ENCODE measurements at regions not wholly inside any gene's neighbourhood (a gene's known extent, or its start where the extent isn't known, plus 50 kb on each side); places are given as distances from the start of the nearest gene placed in this dataset.

DNA sequence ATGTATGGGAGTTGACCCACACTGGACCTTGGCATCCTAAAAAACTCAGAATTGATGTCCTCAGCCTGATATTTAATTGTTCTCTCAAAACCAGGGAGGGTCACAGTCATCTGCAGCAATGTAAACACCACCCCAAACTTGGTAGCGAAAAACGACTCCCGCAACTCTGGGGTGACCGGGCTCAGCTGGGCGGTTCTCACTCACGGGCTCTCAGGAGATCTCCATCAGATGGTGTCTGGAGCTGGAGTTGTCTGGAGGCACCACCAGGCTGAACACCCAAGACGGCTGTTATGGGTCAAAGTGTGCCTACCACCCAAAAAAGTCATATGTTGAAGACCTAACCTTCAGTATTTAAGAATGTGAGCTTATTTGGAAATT is 50.9 kb upstream of the NXT1 start:
- 84% methylated on average over 7 of the region's 7 CpGs for WGBS (ENCODE audit: insufficient coverage, low coverage, low lambda C conversion rate, missing lambda C conversion rate)
- H3K9me3 ChIP-seq = no peaks in the 10 kb centered on the region
- no peaks in the 10 kb centered on the region for H3K36me3 ChIP-seq
- no peak overlapping the region for H3K27ac ChIP-seq
- no peak for TF ChIP-seq POLR2A (IDR thresholded peaks at IDR 0.05)
- TF ChIP-seq, protein P1, sequence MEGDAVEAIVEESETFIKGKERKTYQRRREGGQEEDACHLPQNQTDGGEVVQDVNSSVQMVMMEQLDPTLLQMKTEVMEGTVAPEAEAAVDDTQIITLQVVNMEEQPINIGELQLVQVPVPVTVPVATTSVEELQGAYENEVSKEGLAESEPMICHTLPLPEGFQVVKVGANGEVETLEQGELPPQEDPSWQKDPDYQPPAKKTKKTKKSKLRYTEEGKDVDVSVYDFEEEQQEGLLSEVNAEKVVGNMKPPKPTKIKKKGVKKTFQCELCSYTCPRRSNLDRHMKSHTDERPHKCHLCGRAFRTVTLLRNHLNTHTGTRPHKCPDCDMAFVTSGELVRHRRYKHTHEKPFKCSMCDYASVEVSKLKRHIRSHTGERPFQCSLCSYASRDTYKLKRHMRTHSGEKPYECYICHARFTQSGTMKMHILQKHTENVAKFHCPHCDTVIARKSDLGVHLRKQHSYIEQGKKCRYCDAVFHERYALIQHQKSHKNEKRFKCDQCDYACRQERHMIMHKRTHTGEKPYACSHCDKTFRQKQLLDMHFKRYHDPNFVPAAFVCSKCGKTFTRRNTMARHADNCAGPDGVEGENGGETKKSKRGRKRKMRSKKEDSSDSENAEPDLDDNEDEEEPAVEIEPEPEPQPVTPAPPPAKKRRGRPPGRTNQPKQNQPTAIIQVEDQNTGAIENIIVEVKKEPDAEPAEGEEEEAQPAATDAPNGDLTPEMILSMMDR (IDR thresholded peaks at IDR 0.05) = no peak
- no peak overlapping the region for H3K4me3 ChIP-seq
- DNase-seq (no peak), ATAC-seq (no peak)
- intact Hi-C loops (cut with DNase I) = no loop called here
- no peaks in the 10 kb centered on the region for H3K27me3 ChIP-seq
- H3K4me1 ChIP-seq = no peaks in the 10 kb centered on the region

- intact Hi-C loops (cut with DNase I) = no loop called here
- Histone ChIP-seq H3K9me3 (no peaks in the 10 kb centered on the region), H3K4me1 (no peaks in the 10 kb centered on the region), H3K4me3 (no peak overlapping the region), H3K27ac (no peak overlapping the region), H3K27me3 (no peaks in the 10 kb centered on the region), H3K36me3 (no peaks in the 10 kb centered on the region)
- WGBS (ENCODE audit: insufficient coverage, low coverage, low lambda C conversion rate, missing lambda C conversion rate) = 69% methylated on average over 4 of the region's 6 CpGs
- no peak for TF ChIP-seq POLR2A (IDR thresholded peaks at IDR 0.05)
- TF ChIP-seq, protein P1 (IDR thresholded peaks at IDR 0.05) = no peak
- ATAC-seq (no peak), DNase-seq (no peak)
Measured at GRCh38 chr20:23298926-23299672, 51.5 kb upstream of the NXT1 start.

- H3K27me3 ChIP-seq = no peaks in the 10 kb centered on the region
- intact Hi-C loops (cut with DNase I) = no loop called here
- no CpG with 5 or more reads among the region's 6 CpGs for WGBS (ENCODE audit: insufficient coverage, low coverage, low lambda C conversion rate, missing lambda C conversion rate)
- ATAC-seq (no peak), DNase-seq (no peak)
- no peak overlapping the region for H3K4me3 ChIP-seq
- no peak overlapping the region for H3K27ac ChIP-seq
- TF ChIP-seq, protein P1 (IDR thresholded peaks at IDR 0.05) = no peak
- TF ChIP-seq POLR2A (IDR thresholded peaks at IDR 0.05) = no peak
- H3K36me3 ChIP-seq = no peaks in the 10 kb centered on the region
- no peaks in the 10 kb centered on the region for H3K9me3 ChIP-seq
- no peaks in the 10 kb centered on the region for H3K4me1 ChIP-seq
Measured at GRCh38 chr20:23298155-23298554, 52.4 kb upstream of the NXT1 start.

DNA sequence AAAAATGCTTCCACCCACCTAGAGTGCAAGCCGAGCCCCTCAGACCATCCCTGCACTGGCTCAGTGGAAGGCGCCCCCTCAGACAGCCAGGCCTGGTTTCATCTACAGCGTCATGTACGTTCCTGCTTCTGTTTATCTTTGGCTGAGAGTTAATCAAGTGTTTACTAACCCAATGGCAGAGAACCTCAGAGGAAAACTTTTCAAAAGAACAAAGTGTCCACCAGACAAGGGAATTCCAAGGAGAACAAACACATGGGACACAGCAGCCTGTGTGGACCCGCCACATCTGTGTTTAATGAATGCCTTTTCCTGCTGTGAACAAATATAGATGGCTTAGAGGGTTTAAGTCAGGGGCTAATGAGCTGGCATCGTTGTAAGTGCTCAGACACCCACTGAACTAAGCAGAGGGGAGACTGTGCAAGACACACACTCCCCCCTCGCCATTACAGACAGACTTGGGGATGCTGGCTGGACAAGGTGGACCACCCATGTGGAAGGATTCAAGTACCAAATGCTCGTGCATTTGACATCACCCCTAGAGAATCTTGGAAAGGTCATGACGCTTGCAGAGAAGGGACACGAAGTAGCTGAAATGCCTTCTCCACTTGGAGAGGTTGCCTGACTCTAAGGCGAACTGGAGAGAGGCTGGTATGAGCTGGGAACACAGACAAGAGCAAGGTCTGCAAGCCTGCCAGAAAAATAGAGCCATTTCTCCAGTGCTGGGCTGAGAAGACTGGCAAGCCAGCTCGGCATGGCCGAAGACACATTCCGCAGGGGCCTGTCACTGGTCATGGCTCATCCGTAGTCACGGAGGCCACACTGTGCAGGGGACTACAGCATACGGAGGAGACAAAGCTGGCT is 53.5 kb upstream of the NXT1 start:
- H3K4me3 ChIP-seq = no peak overlapping the region
- WGBS (ENCODE audit: insufficient coverage, low coverage, low lambda C conversion rate, missing lambda C conversion rate) = 51% methylated on average over 13 of the region's 17 CpGs
- H3K27ac ChIP-seq = no peak overlapping the region
- TF ChIP-seq POLR2A (IDR thresholded peaks at IDR 0.05) = no peak
- TF ChIP-seq, protein P1 (IDR thresholded peaks at IDR 0.05) = no peak
- no peaks in the 10 kb centered on the region for H3K36me3 ChIP-seq
- DNase-seq (no peak), ATAC-seq (peak in 1 of 4 donors; percentile 30)
- no peaks in the 10 kb centered on the region for H3K27me3 ChIP-seq
- H3K4me1 ChIP-seq = no peaks in the 10 kb centered on the region
- no peaks in the 10 kb centered on the region for H3K9me3 ChIP-seq
- intact Hi-C loops (cut with DNase I) = no loop called here

All from right lobe of liver (tissue), 6 donors.